Breast epithelium (tissue), 3 donors: ENCODE measurements at regions not wholly inside any gene's neighbourhood (a gene's known extent, or its start where the extent isn't known, plus 50 kb on each side); places are given as distances from the start of the nearest gene placed in this dataset.

Source experiments
- POLR2A ChIP-seq: fragments of 450-650 bp; IDR thresholded peaks from one replicate; pipeline ENCODE4 v1.6.1; 2016; ENCODE audit warnings: antibody characterized with exemption, mild to moderate bottlenecking, moderate library complexity
- TF ChIP-seq, protein P1 (sequence below), 3 donors: fragments of 450-650 bp; IDR thresholded peaks; one replicate each; pipeline ENCODE4 v1.5.1; 2016 to 2017; ENCODE audit warnings: antibody characterized with exemption in 3 of 3, mild to moderate bottlenecking in 3 of 3, moderate library complexity in 3 of 3

GRCh38 chr22:44574057-44574639, 76.1 kb upstream of the RTL6 start:
- no peak for TF ChIP-seq POLR2A
- TF ChIP-seq, protein P1, sequence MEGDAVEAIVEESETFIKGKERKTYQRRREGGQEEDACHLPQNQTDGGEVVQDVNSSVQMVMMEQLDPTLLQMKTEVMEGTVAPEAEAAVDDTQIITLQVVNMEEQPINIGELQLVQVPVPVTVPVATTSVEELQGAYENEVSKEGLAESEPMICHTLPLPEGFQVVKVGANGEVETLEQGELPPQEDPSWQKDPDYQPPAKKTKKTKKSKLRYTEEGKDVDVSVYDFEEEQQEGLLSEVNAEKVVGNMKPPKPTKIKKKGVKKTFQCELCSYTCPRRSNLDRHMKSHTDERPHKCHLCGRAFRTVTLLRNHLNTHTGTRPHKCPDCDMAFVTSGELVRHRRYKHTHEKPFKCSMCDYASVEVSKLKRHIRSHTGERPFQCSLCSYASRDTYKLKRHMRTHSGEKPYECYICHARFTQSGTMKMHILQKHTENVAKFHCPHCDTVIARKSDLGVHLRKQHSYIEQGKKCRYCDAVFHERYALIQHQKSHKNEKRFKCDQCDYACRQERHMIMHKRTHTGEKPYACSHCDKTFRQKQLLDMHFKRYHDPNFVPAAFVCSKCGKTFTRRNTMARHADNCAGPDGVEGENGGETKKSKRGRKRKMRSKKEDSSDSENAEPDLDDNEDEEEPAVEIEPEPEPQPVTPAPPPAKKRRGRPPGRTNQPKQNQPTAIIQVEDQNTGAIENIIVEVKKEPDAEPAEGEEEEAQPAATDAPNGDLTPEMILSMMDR (IDR thresholded peaks at IDR 0.05), result no peak
